Omental fat pad (tissue), 3 donors: ENCODE measurements at regions not wholly inside any gene's neighbourhood (a gene's known extent, or its start where the extent isn't known, plus 50 kb on each side); places are given as distances from the start of the nearest gene placed in this dataset.

Experiments
- ATAC-seq: fragments of 150-250 bp; one replicate; pipeline ENCODE4 v1.9.1; 2016; ENCODE audit warnings: mild to moderate bottlenecking, moderate library complexity; ENCODE audit not compliant: low FRiP score
- DNase-seq: peaks from one replicate; pipeline ENCODE4 v3.0.0-alpha.2; 2019; ENCODE audit warnings: low spot score
- TF ChIP-seq, protein P1 (sequence below), 3 donors: fragments of 450-650 bp; IDR thresholded peaks; one replicate each; pipeline ENCODE4 v1.5.1; 2016 to 2017; ENCODE audit warnings: antibody characterized with exemption in 3 of 3, mild to moderate bottlenecking in 3 of 3, moderate library complexity in 2 of 3

DNA sequence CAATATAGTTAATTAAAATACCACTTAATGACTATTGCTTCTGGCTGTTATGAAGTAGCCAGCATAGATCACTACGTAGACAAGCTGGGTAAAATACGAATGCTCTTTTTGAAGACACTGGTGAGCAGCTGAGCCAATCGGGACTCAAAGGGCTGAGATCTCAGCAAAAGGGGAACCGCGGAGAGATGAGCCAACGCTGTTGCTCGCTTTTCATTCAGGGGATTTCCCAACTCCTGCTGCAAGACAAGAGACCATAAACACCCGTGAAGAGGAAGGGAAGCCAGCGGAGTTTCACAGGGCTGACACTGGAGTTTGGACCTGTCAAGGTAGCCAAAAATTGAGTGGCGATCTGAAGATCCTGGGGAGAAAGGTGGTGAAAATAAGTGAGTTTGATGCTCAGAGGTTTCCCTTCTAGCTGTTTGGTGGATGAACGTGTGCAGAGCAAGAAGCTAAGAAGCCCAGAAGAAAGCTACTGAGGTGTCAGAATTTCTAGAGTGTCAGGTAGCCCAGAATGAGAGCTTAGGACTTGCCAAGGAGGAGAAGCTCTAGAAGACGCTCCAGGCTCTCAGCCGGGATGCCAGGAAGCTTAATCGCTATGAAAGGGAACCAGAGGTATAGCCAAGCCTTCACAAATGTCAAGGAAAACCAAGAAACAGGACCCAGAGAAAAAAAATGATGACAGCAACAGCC, 79.6 kb upstream of the RNU6ATAC start:
- TF ChIP-seq, protein P1, sequence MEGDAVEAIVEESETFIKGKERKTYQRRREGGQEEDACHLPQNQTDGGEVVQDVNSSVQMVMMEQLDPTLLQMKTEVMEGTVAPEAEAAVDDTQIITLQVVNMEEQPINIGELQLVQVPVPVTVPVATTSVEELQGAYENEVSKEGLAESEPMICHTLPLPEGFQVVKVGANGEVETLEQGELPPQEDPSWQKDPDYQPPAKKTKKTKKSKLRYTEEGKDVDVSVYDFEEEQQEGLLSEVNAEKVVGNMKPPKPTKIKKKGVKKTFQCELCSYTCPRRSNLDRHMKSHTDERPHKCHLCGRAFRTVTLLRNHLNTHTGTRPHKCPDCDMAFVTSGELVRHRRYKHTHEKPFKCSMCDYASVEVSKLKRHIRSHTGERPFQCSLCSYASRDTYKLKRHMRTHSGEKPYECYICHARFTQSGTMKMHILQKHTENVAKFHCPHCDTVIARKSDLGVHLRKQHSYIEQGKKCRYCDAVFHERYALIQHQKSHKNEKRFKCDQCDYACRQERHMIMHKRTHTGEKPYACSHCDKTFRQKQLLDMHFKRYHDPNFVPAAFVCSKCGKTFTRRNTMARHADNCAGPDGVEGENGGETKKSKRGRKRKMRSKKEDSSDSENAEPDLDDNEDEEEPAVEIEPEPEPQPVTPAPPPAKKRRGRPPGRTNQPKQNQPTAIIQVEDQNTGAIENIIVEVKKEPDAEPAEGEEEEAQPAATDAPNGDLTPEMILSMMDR (IDR thresholded peaks at IDR 0.05) = no peak
- no peak for DNase-seq
- ATAC-seq = peak; percentile 33

DNA sequence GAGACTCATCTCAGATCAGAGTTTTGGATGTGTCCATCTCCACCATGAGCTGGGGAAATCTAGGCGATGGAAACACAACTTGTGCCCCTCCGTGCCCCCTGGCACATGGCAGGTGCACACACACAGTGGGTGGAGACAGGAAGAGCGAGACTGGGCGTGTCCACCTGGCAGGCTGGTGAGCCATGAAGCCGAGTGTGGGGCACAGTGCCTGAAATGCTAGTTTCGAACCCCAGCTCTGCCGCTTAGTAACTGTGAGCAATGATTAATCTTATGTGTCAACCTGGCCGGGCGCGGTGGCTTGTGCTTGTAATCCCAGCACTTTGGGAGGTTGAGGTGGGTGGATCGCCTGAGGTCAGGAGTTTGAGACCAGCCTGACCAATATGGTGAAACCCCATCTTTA, 80.8 kb upstream of the RNU6ATAC start:
- ATAC-seq (no peak), DNase-seq (no peak)
- TF ChIP-seq, protein P1 (IDR thresholded peaks at IDR 0.05) = no peak

DNA sequence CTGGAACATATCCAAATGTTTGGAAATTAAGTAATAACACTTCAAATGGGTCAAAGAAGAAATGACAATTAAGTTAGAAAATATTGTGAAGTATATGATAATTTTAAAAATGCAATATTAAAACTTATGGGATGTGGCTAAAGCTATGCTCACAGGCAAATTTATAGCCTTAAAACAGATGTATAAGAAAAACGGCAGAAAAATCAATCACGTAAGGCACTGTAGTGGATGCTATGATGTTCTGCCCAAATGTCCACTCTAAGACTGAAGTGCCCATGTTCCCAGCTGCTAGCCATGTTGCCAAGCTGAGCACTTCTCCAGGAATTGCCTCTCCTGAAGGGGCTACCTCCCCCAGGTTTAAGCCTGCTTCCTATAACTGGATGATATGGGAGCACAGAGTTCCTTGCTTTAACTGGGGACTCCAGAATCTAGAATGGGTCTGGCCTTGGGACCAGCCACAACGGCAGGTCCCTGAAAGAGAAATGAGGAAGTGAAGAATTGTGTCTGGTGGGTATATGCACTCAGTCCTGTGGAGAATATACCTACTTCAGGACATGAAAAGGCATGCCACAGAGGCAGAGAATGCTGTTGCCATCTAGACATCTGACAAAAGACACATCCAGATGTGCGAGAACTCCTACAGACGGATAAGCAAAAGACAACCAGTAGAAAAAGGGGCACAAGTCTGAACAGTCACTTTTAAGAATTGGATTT, 78.2 kb upstream of the RXRA start:
- ATAC-seq (no peak), DNase-seq (no peak)
- TF ChIP-seq, protein P1 (IDR thresholded peaks at IDR 0.05) = no peak

DNA sequence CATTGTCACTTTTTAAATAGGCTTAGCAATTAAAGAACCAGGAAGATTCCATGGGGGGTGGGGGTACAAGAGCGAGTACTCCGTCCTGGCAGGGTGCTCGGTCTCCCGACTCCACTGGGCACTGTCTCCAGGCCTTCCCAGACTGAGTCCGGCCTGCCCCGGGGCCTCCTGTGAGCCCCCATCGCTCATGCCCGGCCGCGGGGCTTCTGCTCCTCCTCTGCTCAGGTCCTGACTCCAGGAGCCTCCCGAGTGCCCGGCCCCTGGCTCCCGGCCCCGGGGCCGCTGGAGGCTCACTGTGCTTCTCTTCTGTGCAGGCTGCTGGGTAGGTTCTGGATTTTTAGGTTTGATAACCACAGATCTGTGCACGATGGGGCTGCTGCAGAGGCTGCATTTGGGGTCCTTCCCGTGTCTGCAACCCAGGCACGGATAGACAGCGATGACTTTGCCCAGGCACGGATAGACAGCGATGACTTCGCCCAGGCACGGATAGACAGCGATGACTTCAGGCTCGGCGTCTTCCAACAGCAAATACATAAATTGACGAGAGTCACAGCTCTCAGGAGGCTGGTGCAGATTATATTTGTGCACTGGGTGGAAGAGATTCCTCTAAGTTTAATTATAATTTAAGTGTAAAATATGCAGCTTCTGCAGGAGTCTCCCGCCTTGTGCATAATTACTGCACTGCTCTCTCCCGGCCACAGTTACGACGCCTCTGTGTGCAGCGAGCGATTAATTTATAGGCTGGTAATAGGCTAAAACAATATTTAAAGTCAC, 74.8 kb upstream of the RXRA start:
- DNase-seq = no peak
- no peak for ATAC-seq
- TF ChIP-seq, protein P1 (IDR thresholded peaks at IDR 0.05) = no peak

DNA sequence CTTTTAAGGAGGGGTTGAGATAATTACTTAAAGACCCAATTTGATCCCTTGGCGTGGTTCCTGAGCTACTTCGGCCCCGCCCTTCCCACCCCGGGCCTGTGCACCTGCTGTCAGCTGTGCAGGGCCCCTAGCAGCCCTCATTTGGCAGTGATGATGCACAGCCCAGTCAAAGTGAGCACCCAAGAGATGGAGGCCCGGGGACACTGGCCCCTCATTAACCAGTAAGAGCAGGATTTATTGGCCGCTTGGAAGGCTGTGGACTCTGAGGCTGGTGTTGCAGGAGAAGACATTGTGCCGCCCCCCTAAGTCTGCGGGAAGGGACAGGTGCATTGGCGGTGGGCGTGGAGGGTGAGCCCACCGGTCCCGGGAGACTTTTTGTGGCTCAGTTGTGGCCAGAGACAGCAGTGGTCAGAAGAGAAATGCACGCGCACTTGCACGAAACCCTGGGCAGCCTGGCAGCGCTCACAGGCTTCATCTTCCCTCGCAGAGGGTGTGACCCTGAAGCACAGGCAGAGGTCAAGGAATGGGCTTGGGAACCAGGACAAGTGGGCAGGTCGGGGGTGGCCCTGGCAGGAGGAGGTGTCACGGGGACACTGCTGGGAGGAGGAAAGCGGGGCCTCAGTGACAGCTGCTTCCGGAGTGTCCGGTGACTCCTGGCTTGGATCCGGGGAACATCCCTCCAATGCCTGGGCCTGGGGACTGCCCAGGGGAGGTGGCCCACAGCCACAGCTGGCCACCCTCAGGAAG, 74.0 kb upstream of the RXRA start:
- TF ChIP-seq, protein P1 (IDR thresholded peaks at IDR 0.05) = no peak
- DNase-seq = no peak
- no peak for ATAC-seq

DNA sequence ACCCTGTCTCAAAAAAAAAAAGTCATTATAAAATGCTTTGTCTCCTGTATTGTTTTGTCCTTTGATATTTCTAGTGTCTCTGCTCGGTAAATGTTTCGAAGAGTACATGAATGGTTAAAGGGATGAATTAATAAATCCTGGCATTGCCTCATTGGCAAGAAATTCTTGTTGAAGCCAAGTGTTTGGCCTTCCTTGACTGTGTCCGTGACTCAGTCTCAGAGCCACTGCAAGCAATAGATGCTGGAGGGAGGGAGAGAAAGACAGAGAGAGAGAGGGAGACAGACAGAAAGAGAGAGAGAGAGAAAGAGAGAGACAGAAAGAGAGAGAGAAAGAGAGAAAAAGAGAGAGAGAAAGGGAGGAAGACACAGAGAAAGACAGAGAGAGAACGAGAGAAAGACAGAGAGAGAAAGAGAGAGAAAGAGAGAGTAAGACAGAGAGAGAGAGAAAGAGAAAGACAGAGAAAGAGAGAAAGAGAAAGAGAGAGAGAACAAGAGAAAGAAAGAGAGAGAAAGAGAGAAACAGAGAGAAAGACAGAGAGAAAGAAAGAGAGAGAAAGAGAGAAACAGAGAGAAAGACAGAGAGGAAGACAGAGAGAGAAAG, 72.5 kb upstream of the RXRA start:
- TF ChIP-seq, protein P1 (IDR thresholded peaks at IDR 0.05) = no peak
- no peak for DNase-seq
- no peak for ATAC-seq
